A204.1 (cell line): ENCODE measurements at regions not wholly inside any gene's neighbourhood (a gene's known extent, or its start where the extent isn't known, plus 50 kb on each side); places are given as distances from the start of the nearest gene placed in this dataset.

Experiments
- FAIRE-seq: peaks from 2 replicates; lab custom pipeline; 2012; peaks lifted over from hg19 to GRCh38; lab: Jason Lieb, UNC

DNA sequence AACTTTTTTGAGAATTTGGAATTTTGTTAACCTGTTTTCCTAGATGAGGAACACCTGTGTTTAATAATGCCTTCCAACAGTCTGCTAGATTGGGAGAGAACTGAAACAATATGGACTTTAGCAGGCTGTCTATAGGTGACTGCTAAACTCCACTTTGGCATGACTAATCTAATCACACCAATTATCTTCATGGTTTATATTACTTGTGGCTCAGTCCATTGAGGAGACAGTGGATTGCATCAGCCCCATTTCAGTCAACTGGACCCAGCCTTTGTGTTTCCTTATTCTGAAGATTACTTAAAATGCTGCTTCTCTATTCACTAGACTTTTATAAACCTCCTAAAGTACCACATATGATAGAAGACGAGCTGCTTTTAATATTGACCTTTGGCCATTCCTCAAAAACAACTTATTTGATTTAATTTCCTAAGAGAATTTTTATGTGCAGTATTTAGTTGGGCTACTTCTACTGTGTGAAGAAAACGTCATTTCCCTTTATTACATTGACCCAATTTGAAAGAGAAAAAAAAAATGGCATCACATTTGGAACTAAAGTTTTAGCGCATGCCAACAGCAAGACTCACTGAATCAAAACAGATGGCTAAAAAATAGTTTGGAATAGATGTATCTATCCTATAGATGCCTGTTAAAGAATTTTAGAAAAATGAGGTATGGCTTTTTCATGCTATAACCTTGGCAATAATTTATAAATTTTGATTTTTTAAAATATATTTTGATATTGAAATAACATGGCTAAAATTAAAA is 295.8 kb downstream of the NDFIP2 start:
- no peak for FAIRE-seq

DNA sequence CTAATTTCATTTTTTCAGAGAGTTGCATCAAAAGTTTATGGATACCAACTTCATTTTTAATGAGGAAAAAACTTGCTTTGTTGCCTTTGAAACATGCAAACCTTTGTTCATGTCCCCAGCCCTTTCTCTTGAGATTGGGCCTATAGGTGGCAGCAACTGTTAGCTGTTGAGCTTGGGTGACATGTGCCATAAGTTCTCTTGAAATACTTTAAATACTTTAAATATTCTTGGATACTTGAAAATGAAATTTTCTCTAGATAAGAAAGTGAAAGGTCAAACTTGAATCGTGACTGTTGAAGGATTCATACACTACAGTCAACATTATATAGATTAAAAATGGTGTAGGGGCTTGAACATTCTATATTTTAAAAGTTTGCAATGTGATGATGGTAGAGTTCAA is 294.9 kb downstream of the NDFIP2 start:
- FAIRE-seq, result peak; percentile 67

GRCh38 chr13:79772811-79773210 is 291.9 kb downstream of the NDFIP2 start:
- no peak for FAIRE-seq

GRCh38 chr13:79771493-79771892 is 290.5 kb downstream of the NDFIP2 start:
- no peak for FAIRE-seq

DNA sequence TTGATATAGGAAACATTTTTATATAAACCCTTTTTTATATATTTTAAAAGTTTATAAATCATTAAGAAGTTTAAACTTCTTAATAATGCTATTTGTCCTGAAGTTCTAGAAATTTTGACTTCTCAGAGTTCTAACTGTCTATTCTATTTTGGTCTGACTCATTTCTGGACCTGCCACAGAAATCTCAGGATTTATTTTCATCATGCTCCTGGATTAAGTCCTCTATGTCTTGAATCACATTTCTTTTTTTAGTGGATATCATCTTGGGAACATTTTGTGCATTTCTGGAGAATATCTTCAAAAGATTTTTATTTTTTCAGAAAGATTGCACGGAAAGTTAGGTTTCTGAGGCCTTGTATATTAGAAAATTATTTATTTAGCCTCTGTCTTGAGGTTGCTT is 289.1 kb downstream of the NDFIP2 start:
- no peak for FAIRE-seq

- no peak for FAIRE-seq
Observed at GRCh38 chr13:79767126-79767525, 286.2 kb downstream of the NDFIP2 start.

- no peak for FAIRE-seq
Observed at GRCh38 chr13:79765331-79765730, 284.4 kb downstream of the NDFIP2 start.

- no peak for FAIRE-seq
Observed at GRCh38 chr13:79749984-79750551, 269.1 kb downstream of the NDFIP2 start.

DNA sequence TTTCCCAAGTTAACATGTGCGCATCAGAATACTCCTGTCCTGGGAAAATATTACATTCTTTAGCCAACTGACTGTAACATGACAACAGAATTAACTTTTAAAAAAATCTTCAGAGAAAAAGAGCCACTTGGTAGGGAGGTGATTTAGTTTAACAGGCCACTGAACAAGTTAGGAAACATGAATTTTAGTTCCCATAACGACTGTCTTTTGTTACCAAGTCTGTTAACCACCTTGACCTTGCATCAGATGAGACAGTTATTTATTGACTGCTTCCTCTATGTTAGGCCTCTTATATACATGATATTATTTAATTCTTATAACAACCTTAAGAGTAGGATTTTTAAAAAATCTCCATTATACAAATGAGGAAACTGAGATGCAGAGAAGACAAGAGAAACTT is 268.6 kb downstream of the NDFIP2 start:
- no peak for FAIRE-seq

DNA sequence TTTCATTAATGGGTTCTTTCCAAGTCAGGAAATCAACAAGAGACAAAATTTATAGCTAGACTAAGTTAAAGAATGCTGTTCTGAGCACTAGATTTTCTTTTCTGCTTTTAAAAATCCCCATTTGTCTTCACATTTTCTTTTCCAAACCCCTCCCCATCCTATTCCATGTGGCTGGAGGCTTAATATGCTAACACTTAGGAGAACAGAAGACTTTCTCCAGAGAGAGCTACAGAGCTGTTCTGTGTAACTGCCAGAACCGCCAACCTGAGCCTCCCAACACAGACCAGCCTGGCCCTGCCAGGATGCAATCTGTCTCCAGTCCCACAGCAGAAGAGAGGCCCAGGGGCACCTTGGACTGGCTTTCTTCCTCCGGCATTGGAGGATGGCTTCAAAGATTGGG is 264.1 kb downstream of the NDFIP2 start:
- FAIRE-seq, result no peak

- FAIRE-seq, result no peak
Observed at GRCh38 chr13:79742923-79743322, 262.0 kb downstream of the NDFIP2 start.

DNA sequence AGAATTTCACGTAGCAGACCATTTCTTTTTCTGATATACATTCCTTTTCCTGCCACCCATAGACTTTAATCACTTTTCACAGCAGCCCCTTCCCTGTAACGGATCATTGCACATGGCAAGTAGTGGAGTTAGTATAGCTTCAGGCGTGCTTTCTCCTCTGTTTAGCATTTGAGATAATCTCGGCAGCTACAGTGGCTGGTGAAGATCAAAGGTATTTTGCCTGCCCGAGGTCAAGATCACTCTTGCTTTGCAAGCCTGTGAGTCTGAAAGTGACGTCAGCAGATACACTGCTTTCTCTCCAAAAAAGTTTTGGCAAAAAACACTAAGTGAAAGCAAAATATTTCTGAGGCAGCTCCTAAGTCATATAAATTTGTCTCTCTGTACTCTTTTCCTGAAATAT is 260.0 kb downstream of the NDFIP2 start:
- FAIRE-seq, result no peak

- FAIRE-seq, result no peak
Observed at GRCh38 chr13:79736356-79736755, 255.4 kb downstream of the NDFIP2 start.

DNA sequence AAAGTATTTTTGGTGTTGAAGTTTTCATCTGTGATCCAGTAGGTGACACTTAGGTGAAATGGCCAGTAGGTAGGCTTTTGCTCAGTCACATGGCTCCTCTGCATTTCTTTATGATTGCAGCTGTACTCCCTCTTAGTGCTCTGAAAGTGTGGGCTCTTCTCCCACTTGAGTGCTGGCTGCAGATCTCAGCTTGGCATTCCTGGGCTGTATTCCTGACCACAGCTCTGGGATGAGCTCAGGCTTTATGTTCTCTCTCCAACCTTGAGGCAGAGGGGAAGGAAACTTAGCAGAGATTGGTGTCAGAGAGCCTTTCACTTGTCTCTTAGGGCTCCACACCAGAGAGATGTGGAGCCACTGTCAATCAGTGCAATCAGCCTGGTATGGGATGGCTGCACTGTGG is 254.3 kb downstream of the NDFIP2 start:
- FAIRE-seq, result no peak

- FAIRE-seq, result no peak
Observed at GRCh38 chr13:79727086-79727485, 246.1 kb downstream of the NDFIP2 start.

DNA sequence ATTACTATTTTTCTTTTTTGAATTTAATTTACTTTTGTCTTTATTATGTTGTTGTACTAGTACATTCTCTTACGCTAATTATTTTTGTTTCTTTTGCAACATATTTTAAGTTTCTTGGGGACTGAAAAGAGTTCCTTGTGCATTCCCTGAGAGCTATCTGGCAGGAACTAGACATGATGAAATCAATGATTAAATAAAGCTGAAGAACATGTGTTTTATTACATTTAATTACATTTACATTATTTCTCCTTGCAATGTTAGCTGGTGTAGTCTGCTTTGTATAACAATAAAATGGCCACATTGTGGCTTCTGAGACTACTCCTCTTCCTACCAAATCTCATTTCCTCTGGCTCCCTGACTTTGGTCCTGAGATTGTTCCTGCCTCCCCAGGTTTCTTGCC is 244.9 kb downstream of the NDFIP2 start:
- no peak for FAIRE-seq

- FAIRE-seq, result no peak
Observed at GRCh38 chr13:79724348-79725103, 243.6 kb downstream of the NDFIP2 start.

GRCh38 chr13:79723519-79724024 is 242.6 kb downstream of the NDFIP2 start:
- FAIRE-seq, result no peak

DNA sequence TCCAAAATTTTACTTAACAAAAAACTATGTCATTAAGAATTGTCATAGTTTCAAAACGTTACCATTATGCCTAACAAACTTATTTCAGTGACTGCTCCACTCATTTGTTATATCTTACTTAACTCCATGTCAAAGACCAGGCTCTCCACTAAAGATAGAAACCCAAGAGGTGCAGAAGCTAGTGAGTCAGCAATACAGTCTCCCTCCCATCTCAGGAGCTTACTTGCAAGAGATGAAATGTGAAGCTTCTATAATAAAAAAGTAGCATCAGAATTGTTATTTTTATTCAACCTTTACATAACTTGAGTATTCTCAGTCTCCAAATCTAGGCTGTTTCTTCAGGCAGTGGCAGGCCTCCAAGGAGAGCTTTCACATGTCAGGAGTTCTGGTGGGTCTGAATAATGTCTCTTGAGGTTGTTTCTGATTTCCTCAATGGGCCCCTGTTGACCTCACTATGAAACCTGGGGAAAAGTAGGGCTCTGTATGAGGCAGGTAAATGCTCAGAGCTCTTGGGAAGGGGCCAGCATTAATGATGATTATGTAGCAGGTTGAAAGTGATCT is 242.0 kb downstream of the NDFIP2 start:
- no peak for FAIRE-seq

- no peak for FAIRE-seq
Observed at GRCh38 chr13:79716191-79716590, 235.2 kb downstream of the NDFIP2 start.

- no peak for FAIRE-seq
Observed at GRCh38 chr13:79711631-79712030, 230.7 kb downstream of the NDFIP2 start.

DNA sequence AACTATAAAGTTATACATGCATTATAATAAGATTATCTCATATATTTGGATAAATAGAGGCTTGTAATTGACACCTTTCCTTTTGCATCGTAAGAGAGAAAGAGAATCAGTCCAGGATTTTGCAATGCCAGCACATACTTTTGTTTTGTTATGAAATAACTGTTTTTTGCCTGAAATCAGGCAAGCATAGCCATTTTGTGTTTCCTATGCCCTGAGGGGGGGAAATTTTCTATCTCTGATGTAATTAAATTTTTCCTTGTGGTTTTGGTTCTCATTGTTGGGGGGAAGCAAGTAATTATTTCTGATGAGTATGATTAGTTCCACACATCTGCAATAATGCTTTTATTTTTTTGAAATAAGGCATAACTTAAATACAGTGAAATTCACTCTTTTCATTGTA is 229.4 kb downstream of the NDFIP2 start:
- FAIRE-seq, result no peak

DNA sequence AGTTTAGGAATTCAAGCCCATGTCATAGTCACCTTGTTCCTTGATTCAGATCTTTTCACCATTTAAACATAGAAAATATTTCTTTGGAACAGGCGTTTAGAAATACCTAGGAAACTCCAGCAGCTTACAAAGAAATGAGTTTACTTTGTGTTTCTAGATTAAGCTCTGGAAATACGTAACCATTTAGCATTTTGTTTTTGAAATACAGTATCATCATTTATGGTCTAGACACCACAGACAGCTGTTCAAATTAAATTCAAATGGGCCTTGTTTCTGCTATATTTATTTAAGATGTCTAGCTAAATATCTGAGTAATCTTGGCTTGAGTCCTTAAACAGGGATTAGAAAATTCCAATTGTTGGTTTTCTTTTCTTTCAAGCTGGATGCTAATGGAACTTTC is 228.5 kb downstream of the NDFIP2 start:
- FAIRE-seq, result no peak
